ENCODE measurements at regions not wholly inside any gene's neighbourhood (a gene's known extent, or its start where the extent isn't known, plus 50 kb on each side); places are given as distances from the start of the nearest gene placed in this dataset.

DNA sequence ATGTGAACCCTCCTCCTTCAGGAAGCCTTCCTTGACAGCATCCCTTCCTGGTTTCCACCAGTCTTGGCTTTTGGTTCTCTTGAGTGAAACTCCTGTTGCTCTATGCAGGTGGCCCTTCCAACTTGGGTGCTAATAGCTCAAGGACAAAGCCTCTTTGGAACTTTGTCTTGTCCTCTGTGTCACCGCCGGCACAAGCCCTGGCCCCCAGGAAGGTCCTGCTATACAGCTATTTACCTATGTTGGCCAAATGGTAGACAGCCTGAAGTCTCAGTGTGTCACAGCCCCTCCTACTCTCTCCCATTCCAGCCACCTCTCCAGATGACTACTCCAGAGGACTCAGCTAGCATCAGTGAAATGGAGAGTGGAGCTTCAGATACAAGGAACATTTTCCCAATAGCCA, 94.7 kb upstream of the ZNF618 start (continued):
- TF ChIP-seq GABPA (IDR thresholded peaks at IDR 0.05; ENCODE audit: borderline replicate concordance, insufficient read depth, low read length) (no peak), SAP30 (IDR thresholded peaks at IDR 0.05; ENCODE audit: insufficient read depth, insufficient replicate concordance, low read length) (no peak), EZH2 (IDR thresholded peaks at IDR 0.05; ENCODE audit: low read depth, low read length, severe bottlenecking) (no peak), CBX8 (IDR thresholded peaks at IDR 0.05; ENCODE audit: borderline replicate concordance, low read depth, low read length) (no peak), CBX5 (IDR thresholded peaks at IDR 0.05; ENCODE audit: low read depth, low read length) (no peak)
